ENCODE measurements at regions not wholly inside any gene's neighbourhood (a gene's known extent, or its start where the extent isn't known, plus 50 kb on each side); places are given as distances from the start of the nearest gene placed in this dataset.

GRCh38 chr18:33944493-33944892 is 280.2 kb downstream of the NOL4 start:
- no peak overlapping the region for H3K9ac ChIP-seq (replicated peaks; ENCODE audit: extremely low read depth, insufficient read depth, low read length)
- intact Hi-C loops (cut with micrococcal nuclease), result no loop called here
- no TSS peak for BruUV-seq (replicated peaks)
- ChIA-PET POLR2A (no interaction called here), CTCF (no interaction called here)
- TF ChIP-seq GATA2 (IDR thresholded peaks at IDR 0.05; ENCODE audit: insufficient read depth, insufficient read length, low read depth, low read length) (no peak), POLR2AphosphoS5 (IDR thresholded peaks at IDR 0.05; ENCODE audit: insufficient read depth, low read depth, low read length) (no peak), JUN (IDR thresholded peaks at IDR 0.05; ENCODE audit: borderline replicate concordance, insufficient read depth, insufficient read length, low read depth) (no peak), POLR2A (IDR thresholded peaks at IDR 0.05; ENCODE audit: low read depth, low read length) (no peak), EZH2 (IDR thresholded peaks at IDR 0.05; ENCODE audit: borderline replicate concordance, low read depth, low read length, severe bottlenecking) (no peak), MAX (IDR thresholded peaks at IDR 0.05; ENCODE audit: insufficient read depth, insufficient read length) (no peak), FOS (IDR thresholded peaks at IDR 0.05; ENCODE audit: borderline replicate concordance, insufficient read depth, low read length) (no peak), MYC (IDR thresholded peaks at IDR 0.05; ENCODE audit: low read depth, low read length) (no peak)
- TF ChIP-seq, protein P1, sequence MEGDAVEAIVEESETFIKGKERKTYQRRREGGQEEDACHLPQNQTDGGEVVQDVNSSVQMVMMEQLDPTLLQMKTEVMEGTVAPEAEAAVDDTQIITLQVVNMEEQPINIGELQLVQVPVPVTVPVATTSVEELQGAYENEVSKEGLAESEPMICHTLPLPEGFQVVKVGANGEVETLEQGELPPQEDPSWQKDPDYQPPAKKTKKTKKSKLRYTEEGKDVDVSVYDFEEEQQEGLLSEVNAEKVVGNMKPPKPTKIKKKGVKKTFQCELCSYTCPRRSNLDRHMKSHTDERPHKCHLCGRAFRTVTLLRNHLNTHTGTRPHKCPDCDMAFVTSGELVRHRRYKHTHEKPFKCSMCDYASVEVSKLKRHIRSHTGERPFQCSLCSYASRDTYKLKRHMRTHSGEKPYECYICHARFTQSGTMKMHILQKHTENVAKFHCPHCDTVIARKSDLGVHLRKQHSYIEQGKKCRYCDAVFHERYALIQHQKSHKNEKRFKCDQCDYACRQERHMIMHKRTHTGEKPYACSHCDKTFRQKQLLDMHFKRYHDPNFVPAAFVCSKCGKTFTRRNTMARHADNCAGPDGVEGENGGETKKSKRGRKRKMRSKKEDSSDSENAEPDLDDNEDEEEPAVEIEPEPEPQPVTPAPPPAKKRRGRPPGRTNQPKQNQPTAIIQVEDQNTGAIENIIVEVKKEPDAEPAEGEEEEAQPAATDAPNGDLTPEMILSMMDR (IDR thresholded peaks at IDR 0.05; ENCODE audit: extremely low read depth in 1 of 2, insufficient read depth in 1 of 2, low read depth in 1 of 2, low read length in 2 of 2), result no peak
- H4K20me1 ChIP-seq (replicated peaks; ENCODE audit: control insufficient read depth, extremely low read depth, insufficient read depth, low read length), result no peaks in the 10 kb centered on the region
- no peaks in the 10 kb centered on the region for H3K27me3 ChIP-seq (ENCODE audit: control insufficient read depth in 2 of 2, insufficient read depth in 2 of 2, low read length in 2 of 2)
- H3K36me3 ChIP-seq (ENCODE audit: control insufficient read depth in 2 of 2, extremely low read depth in 1 of 2, insufficient read depth in 2 of 2, low read length in 2 of 2), result no peaks in the 10 kb centered on the region
- DNase-seq (ENCODE audit: low read depth, low spot score) (no peak), FAIRE-seq (no peak)
- no peaks in the 10 kb centered on the region for H3K9me3 ChIP-seq (replicated peaks; ENCODE audit: control insufficient read depth, insufficient read depth, low read length)
- H3K27ac ChIP-seq (ENCODE audit: insufficient read depth, low read depth, low read length), result no peak overlapping the region
- dilution Hi-C loops (cut with MboI; ENCODE audit: extremely low pct_ligation_motif_present, low sequenced_read_pairs), result no loop called here
- no peak overlapping the region for H3K4me2 ChIP-seq (ENCODE audit: insufficient read depth, low read length)
- H3K9me1 ChIP-seq (replicated peaks; ENCODE audit: control insufficient read depth, extremely low read depth, insufficient read depth, low read length), result no peaks in the 10 kb centered on the region
- no peak overlapping the region for H2AFZ ChIP-seq (ENCODE audit: low read depth, low read length)
- H3K4me1 ChIP-seq (ENCODE audit: control insufficient read depth, extremely low read depth, insufficient read depth, low read length), result no peaks in the 10 kb centered on the region
- H3K4me3 ChIP-seq (replicated peaks in 1 of 3; ENCODE audit: insufficient read depth in 1 of 3, low read depth in 1 of 3, low read length in 3 of 3), result no peak overlapping the region
- H3K79me2 ChIP-seq (ENCODE audit: control insufficient read depth, insufficient read depth, low read length), result no peaks in the 10 kb centered on the region

Measured in endothelial cell of umbilical vein (primary cell).